A172 (cell line): ENCODE measurements at regions not wholly inside any gene's neighbourhood (a gene's known extent, or its start where the extent isn't known, plus 50 kb on each side); places are given as distances from the start of the nearest gene placed in this dataset.
"Not testable (repeated sequence)": the region's sequence is repeated elsewhere in the genome, so short reads cannot be mapped to it uniquely, and the experiment has no call there.

ENCODE experiments used
- DNase-seq: peaks from one replicate; pipeline ENCODE4 v3.0.0-alpha.2; 2015; ENCODE audit warnings: low spot score

GRCh38 chr12:34223640-34224039 is 201.3 kb downstream of the ALG10 start:
- no peak for DNase-seq

- not testable (repeated sequence) for DNase-seq
Measured at GRCh38 chr12:34226044-34226443, 203.7 kb downstream of the ALG10 start.

- not testable (repeated sequence) for DNase-seq
Measured at GRCh38 chr12:34228046-34228445, 205.8 kb downstream of the ALG10 start.

- not testable (repeated sequence) for DNase-seq
Measured at GRCh38 chr12:34229033-34229432, 206.7 kb downstream of the ALG10 start.

GRCh38 chr12:34233618-34234017 is 211.3 kb downstream of the ALG10 start:
- DNase-seq: no peak

- no peak for DNase-seq
Measured at GRCh38 chr12:34236073-34236472, 213.8 kb downstream of the ALG10 start.

- DNase-seq: no peak
Measured at GRCh38 chr12:34244608-34245007, 222.3 kb downstream of the ALG10 start.

GRCh38 chr12:34249271-34249670 is 227.0 kb downstream of the ALG10 start:
- no peak for DNase-seq

GRCh38 chr12:34251879-34252278 is 229.6 kb downstream of the ALG10 start:
- not testable (repeated sequence) for DNase-seq

- DNase-seq: no peak
Measured at GRCh38 chr12:34253674-34254073, 231.4 kb downstream of the ALG10 start.

GRCh38 chr12:34257093-34257492 is 234.8 kb downstream of the ALG10 start:
- no peak for DNase-seq

GRCh38 chr12:34262140-34262539 is 239.8 kb downstream of the ALG10 start:
- not testable (repeated sequence) for DNase-seq

- no peak for DNase-seq
Measured at GRCh38 chr12:34264110-34264509, 241.8 kb downstream of the ALG10 start.

GRCh38 chr12:34273703-34274102 is 251.4 kb downstream of the ALG10 start:
- DNase-seq: not testable (repeated sequence)

GRCh38 chr12:34275129-34275528 is 252.8 kb downstream of the ALG10 start:
- DNase-seq: no peak

GRCh38 chr12:34286483-34286882 is 264.2 kb downstream of the ALG10 start:
- no peak for DNase-seq

- DNase-seq: no peak
Measured at GRCh38 chr12:34286934-34287333, 264.6 kb downstream of the ALG10 start.

GRCh38 chr12:34287437-34287836 is 265.1 kb downstream of the ALG10 start:
- no peak for DNase-seq

GRCh38 chr12:34287986-34288962 is 266.0 kb downstream of the ALG10 start:
- no peak for DNase-seq

GRCh38 chr12:34288963-34289345 is 266.7 kb downstream of the ALG10 start:
- DNase-seq: no peak

- DNase-seq: no peak
Measured at GRCh38 chr12:34289431-34290380, 267.4 kb downstream of the ALG10 start.

GRCh38 chr12:34290381-34290995 is 268.2 kb downstream of the ALG10 start:
- no peak for DNase-seq
